HK-2 (cell line): ENCODE measurements at regions not wholly inside any gene's neighbourhood (a gene's known extent, or its start where the extent isn't known, plus 50 kb on each side); places are given as distances from the start of the nearest gene placed in this dataset.

Source experiments
- DNase-seq: peaks from one replicate; pipeline ENCODE4 v3.0.0-alpha.2; 2018; ENCODE audit not compliant: unreplicated experiment

- DNase-seq, result peak; percentile 37
Observed at GRCh38 chr6:42512579-42512978, 51.2 kb upstream of the UBR2 start.

GRCh38 chr6:42511803-42512422 is 51.9 kb upstream of the UBR2 start:
- DNase-seq, result no peak

DNA sequence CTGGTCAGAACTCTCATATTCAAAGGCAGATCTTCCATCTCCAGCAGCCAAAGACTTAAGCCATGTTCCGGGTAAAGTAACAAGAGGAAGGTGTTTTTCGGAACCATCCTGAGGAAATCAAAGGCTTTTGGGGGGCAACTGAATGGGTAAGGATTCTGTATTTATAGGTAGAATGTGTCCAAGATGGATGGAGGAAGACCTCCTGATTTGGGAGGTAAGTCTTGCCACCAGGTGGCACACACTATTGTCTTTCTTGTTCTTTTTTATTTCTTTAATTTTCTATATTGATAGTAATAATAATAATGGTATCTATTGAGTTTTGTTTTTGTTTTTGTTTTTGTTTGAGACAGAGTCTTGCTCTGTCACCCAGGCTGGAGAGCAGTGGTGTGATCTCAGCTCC is 53.0 kb upstream of the UBR2 start:
- DNase-seq, result no peak

- no peak for DNase-seq
Observed at GRCh38 chr6:42509765-42510164, 54.1 kb upstream of the UBR2 start.

DNA sequence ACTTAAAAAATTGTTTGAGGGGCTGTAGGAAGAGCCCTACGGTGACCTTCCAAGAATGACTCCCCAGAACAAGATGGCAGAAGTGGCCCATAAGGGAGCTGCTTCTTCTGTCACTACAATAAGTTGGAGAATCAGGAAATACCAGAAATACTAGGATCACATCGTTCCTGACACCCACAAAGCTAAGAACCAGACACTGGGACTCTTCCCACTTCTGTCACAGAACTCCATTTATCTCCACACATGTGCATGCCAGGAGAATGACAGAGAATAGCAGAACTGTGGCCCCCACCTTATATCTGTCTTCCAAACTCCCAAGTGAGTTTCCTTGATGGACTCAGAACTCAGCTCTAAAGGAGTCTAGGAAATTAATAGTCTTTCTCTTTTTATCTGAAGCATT is 54.6 kb upstream of the UBR2 start:
- no peak for DNase-seq

GRCh38 chr6:42507901-42508300 is 55.9 kb upstream of the UBR2 start:
- DNase-seq, result no peak

GRCh38 chr6:42507195-42507594 is 55.5 kb upstream of the TRERF1 start:
- DNase-seq, result no peak

DNA sequence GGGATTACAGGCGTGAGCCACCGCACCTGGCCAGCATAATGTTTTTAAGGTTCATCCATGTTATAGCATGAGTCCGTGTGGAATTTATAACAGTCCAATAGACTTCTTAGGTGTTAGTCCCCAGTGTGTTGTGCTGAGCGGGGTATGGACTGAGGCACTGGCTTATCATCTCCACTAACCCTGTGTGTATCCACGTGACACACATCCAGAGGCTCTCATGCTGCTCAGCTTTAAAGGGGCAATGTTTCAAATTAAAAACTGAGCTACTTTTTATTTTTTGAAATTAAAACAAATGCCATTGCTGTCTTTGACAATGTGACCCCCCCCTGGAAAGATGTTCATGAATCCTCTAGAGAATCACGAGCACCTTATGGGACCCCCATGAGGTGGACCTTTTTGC is 54.3 kb upstream of the TRERF1 start:
- DNase-seq, result no peak

GRCh38 chr6:42505385-42505718 is 53.6 kb upstream of the TRERF1 start:
- no peak for DNase-seq

DNA sequence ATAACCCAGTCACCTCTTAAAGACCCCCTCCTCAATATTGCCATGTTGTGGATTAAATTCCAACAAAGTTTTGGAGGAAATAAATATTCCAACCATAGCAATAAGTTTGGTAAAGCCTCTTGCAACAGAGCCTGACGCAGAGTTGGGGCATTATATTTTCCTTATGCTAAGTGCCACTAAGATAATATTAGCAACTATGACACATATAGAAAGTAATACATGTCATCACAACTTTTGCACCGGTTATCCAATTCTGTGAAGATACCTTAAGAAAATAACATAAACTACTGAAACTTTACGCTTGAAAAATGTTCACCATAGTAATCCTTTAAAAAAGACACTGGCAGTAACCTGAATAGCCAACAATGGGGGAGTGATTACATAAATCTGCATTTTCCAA is 52.2 kb upstream of the TRERF1 start:
- no peak for DNase-seq

DNA sequence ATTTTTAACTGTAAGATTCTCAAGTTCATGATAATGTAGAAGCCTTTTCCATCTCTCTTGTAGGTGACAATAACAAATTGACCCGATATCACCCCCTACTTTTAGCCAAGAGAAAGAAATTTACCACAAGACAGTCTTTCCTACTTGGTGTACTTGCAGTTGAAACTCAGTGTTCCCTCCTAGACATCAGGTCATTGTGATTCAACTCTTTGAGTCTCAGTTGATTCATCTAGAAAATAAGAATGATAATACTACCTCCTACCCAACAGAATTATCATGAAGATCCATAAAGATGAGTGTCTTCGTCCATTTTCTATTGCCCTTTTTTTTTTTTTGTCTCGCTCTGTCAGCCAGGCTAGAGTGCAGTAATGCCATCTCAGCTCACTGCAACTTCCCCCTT is 51.3 kb upstream of the TRERF1 start:
- DNase-seq, result no peak

- no peak for DNase-seq
Observed at GRCh38 chr6:42502127-42502526, 50.4 kb upstream of the TRERF1 start.
